22Rv1 (cell line): ENCODE measurements at regions not wholly inside any gene's neighbourhood (a gene's known extent, or its start where the extent isn't known, plus 50 kb on each side); places are given as distances from the start of the nearest gene placed in this dataset.

Experiments used
- CTCF ChIP-seq: fragments of 450-650 bp; IDR thresholded peaks from 2 replicates; pipeline ENCODE4 v1.5.1; 2017; ENCODE audit warnings: mild to moderate bottlenecking
- ZFX ChIP-seq: fragments of 450-650 bp; IDR thresholded peaks from 2 replicates; pipeline ENCODE4 v1.6.1; 2017; ENCODE audit warnings: antibody characterized with exemption, borderline replicate concordance

GRCh38 chr4:53889326-53890055 lies 174.9 kb downstream of the CHIC2 start:
- no peak for TF ChIP-seq CTCF
- TF ChIP-seq ZFX = no peak
